BLaER1 (cell line): ENCODE measurements at regions not wholly inside any gene's neighbourhood (a gene's known extent, or its start where the extent isn't known, plus 50 kb on each side); places are given as distances from the start of the nearest gene placed in this dataset.

ENCODE experiments used
- H3K27ac ChIP-seq: shearing (Covaris generic); formaldehyde crosslinking; 2 replicates; pipeline ENCODE4 v1.8.1; 2022
- H3K27me3 ChIP-seq: shearing (Covaris generic); formaldehyde crosslinking; 2 replicates; pipeline ENCODE4 v1.8.1; 2022
- H3K36me3 ChIP-seq: shearing (Covaris generic); formaldehyde crosslinking; 2 replicates; pipeline ENCODE4 v1.8.1; 2022
- H3K4me1 ChIP-seq: shearing (Covaris generic); formaldehyde crosslinking; 2 replicates; pipeline ENCODE4 v1.8.1; 2022
- H3K4me2 ChIP-seq: shearing (Covaris generic); formaldehyde crosslinking; 2 replicates; pipeline ENCODE4 v1.8.1; 2022
- H3K4me3 ChIP-seq: shearing (Covaris generic); formaldehyde crosslinking; 2 replicates; pipeline ENCODE4 v1.8.1; 2022
- H3K9ac ChIP-seq: shearing (Covaris generic); formaldehyde crosslinking; 2 replicates; pipeline ENCODE4 v1.8.1; 2022
- H3K9me3 ChIP-seq: shearing (Covaris generic); formaldehyde crosslinking; 2 replicates; pipeline ENCODE4 v1.8.1; 2022
- H4K20me1 ChIP-seq: shearing (Covaris generic); formaldehyde crosslinking; 2 replicates; pipeline ENCODE4 v1.8.1; 2022
- Cebpa-rat ChIP-seq: shearing (Covaris generic); IDR thresholded peaks from 2 replicates; pipeline ENCODE4 v1.8.1; 2022

- Histone ChIP-seq H3K9me3 (no peaks in the 10 kb centered on the region), H3K4me1 (peaks cover 56% of the 10 kb centered on the region), H3K4me2 (peak overlapping the region; percentile 15), H4K20me1 (no peaks in the 10 kb centered on the region), H3K9ac (no peak overlapping the region), H3K36me3 (no peaks in the 10 kb centered on the region), H3K4me3 (no peak overlapping the region), H3K27me3 (no peaks in the 10 kb centered on the region), H3K27ac (no peak overlapping the region)
- no peak for TF ChIP-seq Cebpa-rat
Measured at GRCh38 chr16:89037261-89038152, 56.1 kb upstream of the ACSF3 start.

GRCh38 chr16:89038221-89038721 is 55.4 kb upstream of the ACSF3 start:
- H3K27me3 ChIP-seq = no peaks in the 10 kb centered on the region
- no peak overlapping the region for H3K4me3 ChIP-seq
- no peaks in the 10 kb centered on the region for H3K9me3 ChIP-seq
- H3K9ac ChIP-seq = no peak overlapping the region
- TF ChIP-seq Cebpa-rat = no peak
- H3K27ac ChIP-seq = no peak overlapping the region
- peak overlapping the region; percentile 15 for H3K4me2 ChIP-seq
- H3K4me1 ChIP-seq = peaks cover 48% of the 10 kb centered on the region
- H3K36me3 ChIP-seq = no peaks in the 10 kb centered on the region
- H4K20me1 ChIP-seq = no peaks in the 10 kb centered on the region

GRCh38 chr16:89038811-89039735 is 54.6 kb upstream of the ACSF3 start:
- no peaks in the 10 kb centered on the region for H4K20me1 ChIP-seq
- H3K36me3 ChIP-seq = no peaks in the 10 kb centered on the region
- no peaks in the 10 kb centered on the region for H3K9me3 ChIP-seq
- H3K27me3 ChIP-seq = no peaks in the 10 kb centered on the region
- peaks cover 43% of the 10 kb centered on the region for H3K4me1 ChIP-seq
- H3K4me2 ChIP-seq = peak overlapping the region; percentile 50; the same call in 1 of the 2 replicates
- H3K27ac ChIP-seq = no peak overlapping the region
- no peak overlapping the region for H3K9ac ChIP-seq
- H3K4me3 ChIP-seq = no peak overlapping the region
- no peak for TF ChIP-seq Cebpa-rat

- no peaks in the 10 kb centered on the region for H4K20me1 ChIP-seq
- no peak overlapping the region for H3K27ac ChIP-seq
- H3K36me3 ChIP-seq = no peaks in the 10 kb centered on the region
- H3K4me1 ChIP-seq = peaks cover 44% of the 10 kb centered on the region
- no peaks in the 10 kb centered on the region for H3K9me3 ChIP-seq
- H3K4me2 ChIP-seq = peak overlapping the region; percentile 50
- H3K27me3 ChIP-seq = no peaks in the 10 kb centered on the region
- H3K9ac ChIP-seq = no peak overlapping the region
- TF ChIP-seq Cebpa-rat = no peak
- no peak overlapping the region for H3K4me3 ChIP-seq
Measured at GRCh38 chr16:89039756-89040155, 53.9 kb upstream of the ACSF3 start.

GRCh38 chr16:89040391-89040790 is 53.3 kb upstream of the ACSF3 start:
- Histone ChIP-seq H3K9me3 (no peaks in the 10 kb centered on the region), H3K4me2 (no peak overlapping the region), H3K27me3 (no peaks in the 10 kb centered on the region), H3K4me3 (no peak overlapping the region), H4K20me1 (no peaks in the 10 kb centered on the region), H3K4me1 (peaks cover 43% of the 10 kb centered on the region), H3K27ac (no peak overlapping the region), H3K36me3 (no peaks in the 10 kb centered on the region), H3K9ac (no peak overlapping the region)
- TF ChIP-seq Cebpa-rat = no peak

GRCh38 chr16:89040861-89041570 is 52.6 kb upstream of the ACSF3 start:
- H3K36me3 ChIP-seq = no peaks in the 10 kb centered on the region
- H3K4me2 ChIP-seq = no peak overlapping the region
- H3K27me3 ChIP-seq = no peaks in the 10 kb centered on the region
- H3K4me1 ChIP-seq = peaks cover 42% of the 10 kb centered on the region
- H3K9me3 ChIP-seq = no peaks in the 10 kb centered on the region
- H3K27ac ChIP-seq = no peak overlapping the region
- H3K4me3 ChIP-seq = no peak overlapping the region
- no peak for TF ChIP-seq Cebpa-rat
- no peak overlapping the region for H3K9ac ChIP-seq
- no peaks in the 10 kb centered on the region for H4K20me1 ChIP-seq

GRCh38 chr16:89041571-89042481 is 51.8 kb upstream of the ACSF3 start:
- no peaks in the 10 kb centered on the region for H3K36me3 ChIP-seq
- H3K4me3 ChIP-seq = no peak overlapping the region
- H4K20me1 ChIP-seq = no peaks in the 10 kb centered on the region
- no peak overlapping the region for H3K9ac ChIP-seq
- H3K27me3 ChIP-seq = no peaks in the 10 kb centered on the region
- no peak overlapping the region for H3K27ac ChIP-seq
- H3K4me2 ChIP-seq = no peak overlapping the region
- TF ChIP-seq Cebpa-rat = no peak
- peaks cover 42% of the 10 kb centered on the region for H3K4me1 ChIP-seq
- no peaks in the 10 kb centered on the region for H3K9me3 ChIP-seq

GRCh38 chr16:89042711-89043551 is 50.7 kb upstream of the ACSF3 start:
- Histone ChIP-seq H3K4me1 (peaks cover 39% of the 10 kb centered on the region), H3K36me3 (no peaks in the 10 kb centered on the region), H3K4me2 (no peak overlapping the region), H3K27me3 (no peaks in the 10 kb centered on the region), H3K27ac (no peak overlapping the region), H3K9ac (no peak overlapping the region), H3K4me3 (no peak overlapping the region), H3K9me3 (no peaks in the 10 kb centered on the region), H4K20me1 (no peaks in the 10 kb centered on the region)
- TF ChIP-seq Cebpa-rat = no peak
